H9 (cell line): ENCODE measurements at regions not wholly inside any gene's neighbourhood (a gene's known extent, or its start where the extent isn't known, plus 50 kb on each side); places are given as distances from the start of the nearest gene placed in this dataset.

ENCODE experiments used
- DNase-seq: peaks from one replicate; pipeline ENCODE4 v3.0.0-alpha.2; 2017
- H2AFZ ChIP-seq: one replicate; pipeline ENCODE4 v1.6.1; 2013; ENCODE audit warnings: mild to moderate bottlenecking, low read length, control low read depth, moderate library complexity
- H2AK5ac ChIP-seq: 2 replicates; pipeline ENCODE4 v1.6.1; 2013; ENCODE audit warnings: low read length, control low read depth, mixed read lengths; ENCODE audit not compliant: insufficient read length
- H2BK120ac ChIP-seq: one replicate; pipeline ENCODE4 v1.6.1; 2013; ENCODE audit warnings: low read depth, mild to moderate bottlenecking, low read length, control low read depth, inconsistent platforms; ENCODE audit not compliant: poor library complexity, severe bottlenecking
- H2BK12ac ChIP-seq: 2 replicates; pipeline ENCODE4 v1.6.1; 2013; ENCODE audit warnings: low read length, control low read depth, mixed read lengths, low read depth; ENCODE audit not compliant: insufficient read length
- H2BK15ac ChIP-seq: 2 replicates; pipeline ENCODE4 v1.6.1; 2013; ENCODE audit warnings: low read depth, low read length, control low read depth
- H2BK20ac ChIP-seq: one replicate; pipeline ENCODE4 v1.6.1; 2013; ENCODE audit warnings: low read depth, mild to moderate bottlenecking, low read length, control low read depth, inconsistent platforms; ENCODE audit not compliant: poor library complexity, severe bottlenecking
- H2BK5ac ChIP-seq: 2 replicates; pipeline ENCODE4 v1.6.1; 2013; ENCODE audit warnings: low read length, control low read depth, mixed read lengths; ENCODE audit not compliant: insufficient read length
- H3K14ac ChIP-seq: 2 replicates; pipeline ENCODE4 v1.6.1; 2013; ENCODE audit warnings: low read length, control low read depth; ENCODE audit not compliant: insufficient read depth
- H3K18ac ChIP-seq: 2 replicates; pipeline ENCODE4 v1.6.1; 2013; ENCODE audit warnings: low read depth, mild to moderate bottlenecking, mixed read lengths, low read length, control low read depth; ENCODE audit not compliant: insufficient read length
- H3K23ac ChIP-seq: 2 replicates; pipeline ENCODE4 v1.6.1; 2013; ENCODE audit warnings: low read length, control low read depth, mixed read lengths, low read depth; ENCODE audit not compliant: insufficient read length
- H3K23me2 ChIP-seq: 2 replicates; pipeline ENCODE4 v1.6.1; 2013; ENCODE audit warnings: low read depth, mild to moderate bottlenecking, mixed read lengths, low read length, control low read depth; ENCODE audit not compliant: insufficient read length, poor library complexity, severe bottlenecking
- H3K27ac ChIP-seq: 2 replicates; pipeline ENCODE4 v1.5.1; 2013; ENCODE audit warnings: low read length, control low read depth, mixed read lengths, low read depth; ENCODE audit not compliant: insufficient read length
- H3K27me3 ChIP-seq: 2 replicates; pipeline ENCODE4 v1.6.1; 2013; ENCODE audit warnings: low read length, control low read depth, inconsistent platforms; ENCODE audit not compliant: insufficient read depth
- H3K4ac ChIP-seq: 2 replicates; pipeline ENCODE4 v1.6.1; 2013; ENCODE audit warnings: low read depth, mild to moderate bottlenecking, control low read depth, inconsistent platforms, low read length, moderate library complexity
- H3K4me1 ChIP-seq: 2 replicates; pipeline ENCODE4 v1.6.1; 2013; ENCODE audit warnings: low read length, control low read depth, inconsistent platforms; ENCODE audit not compliant: insufficient read depth
- H3K4me2 ChIP-seq: 2 replicates; pipeline ENCODE4 v1.6.1; 2013; ENCODE audit warnings: low read length, control low read depth, mixed read lengths; ENCODE audit not compliant: insufficient read length, insufficient read depth
- H3K56ac ChIP-seq: 2 replicates; pipeline ENCODE4 v1.6.1; 2013; ENCODE audit warnings: low read depth, mild to moderate bottlenecking, mixed read lengths, low read length, control low read depth; ENCODE audit not compliant: insufficient read length
- H3K79me1 ChIP-seq: 2 replicates; pipeline ENCODE4 v1.6.1; 2013; ENCODE audit warnings: low read depth, mild to moderate bottlenecking, moderate library complexity, low read length, control low read depth, inconsistent platforms; ENCODE audit not compliant: insufficient read depth, poor library complexity, severe bottlenecking
- H3K79me2 ChIP-seq: 2 replicates; pipeline ENCODE4 v1.6.1; 2013; ENCODE audit warnings: low read length, control low read depth, inconsistent platforms; ENCODE audit not compliant: insufficient read depth
- H3K9ac ChIP-seq: 2 replicates; pipeline ENCODE4 v1.6.1; 2013; ENCODE audit warnings: low read length, control low read depth, mixed read lengths; ENCODE audit not compliant: insufficient read length; ENCODE audit errors: extremely low read depth
- H3K9me3 ChIP-seq: one replicate; pipeline ENCODE4 v1.6.1; 2013; ENCODE audit warnings: low read depth, low read length, inconsistent platforms; ENCODE audit not compliant: control insufficient read depth
- H3T11ph ChIP-seq: one replicate; pipeline ENCODE4 v1.6.1; 2013; ENCODE audit warnings: mild to moderate bottlenecking, low read length, control low read depth, inconsistent platforms
- H4K20me1 ChIP-seq: one replicate; pipeline ENCODE4 v1.6.1; 2013; ENCODE audit not compliant: control insufficient read depth, insufficient read length, insufficient read depth
- H4K5ac ChIP-seq: 2 replicates; pipeline ENCODE4 v1.6.1; 2013; ENCODE audit warnings: low read depth, mild to moderate bottlenecking, mixed read lengths, low read length, control low read depth; ENCODE audit not compliant: insufficient read length
- H4K8ac ChIP-seq: replicated peaks from 2 replicates; pipeline ENCODE4 v1.6.1; 2013; ENCODE audit warnings: low read length, control low read depth, mixed read lengths, low read depth; ENCODE audit not compliant: insufficient read length
- H4K91ac ChIP-seq: 2 replicates; pipeline ENCODE4 v1.6.1; 2013; ENCODE audit warnings: low read depth, mild to moderate bottlenecking, moderate library complexity, mixed read lengths, low read length, control low read depth; ENCODE audit not compliant: insufficient read length
- H3K27ac Mint-ChIP-seq, 3 experiments: 2 replicates in 2 of 3; 3 replicates in 1 of 3; pipeline ENCODE4 v1.8.0; 2020 to 2021; ENCODE audit warnings: mixed read lengths in 3 of 3, mild to moderate bottlenecking in 1 of 3, moderate library complexity in 1 of 3
- H3K27me3 Mint-ChIP-seq: 2 replicates; pipeline ENCODE4 v1.8.0; 2021; ENCODE audit warnings: low read depth, mild to moderate bottlenecking, moderate library complexity, mixed read lengths
- H3K36me3 Mint-ChIP-seq, 3 experiments: 2 replicates in 2 of 3; 3 replicates in 1 of 3; pipeline ENCODE4 v1.8.0; 2020 to 2021; ENCODE audit warnings: low read depth in 3 of 3, mixed read lengths in 3 of 3; ENCODE audit not compliant: insufficient read depth in 1 of 3
- H3K4me1 Mint-ChIP-seq, 2 experiments: 2 replicates each; pipeline ENCODE4 v1.8.0; 2020; ENCODE audit warnings: mixed read lengths in 2 of 2
- H3K4me3 Mint-ChIP-seq, 2 experiments: 2 replicates in 1 of 2; 3 replicates in 1 of 2; pipeline ENCODE4 v1.8.0; 2020 to 2021; ENCODE audit warnings: mild to moderate bottlenecking in 2 of 2, mixed read lengths in 2 of 2, moderate library complexity in 1 of 2
- H3K9me3 Mint-ChIP-seq, 2 experiments: 2 replicates in 1 of 2; 3 replicates in 1 of 2; pipeline ENCODE4 v1.8.0; 2020; ENCODE audit warnings: mild to moderate bottlenecking in 2 of 2, mixed read lengths in 2 of 2, moderate library complexity in 1 of 2
- TF ChIP-seq, protein P1 (sequence below): fragments of 200-600 bp; sonication (generic); conservative IDR thresholded peaks from 3 replicates; pipeline ENCODE4 v1.8.0; 2021; ENCODE audit warnings: antibody characterized with exemption, mild to moderate bottlenecking

DNA sequence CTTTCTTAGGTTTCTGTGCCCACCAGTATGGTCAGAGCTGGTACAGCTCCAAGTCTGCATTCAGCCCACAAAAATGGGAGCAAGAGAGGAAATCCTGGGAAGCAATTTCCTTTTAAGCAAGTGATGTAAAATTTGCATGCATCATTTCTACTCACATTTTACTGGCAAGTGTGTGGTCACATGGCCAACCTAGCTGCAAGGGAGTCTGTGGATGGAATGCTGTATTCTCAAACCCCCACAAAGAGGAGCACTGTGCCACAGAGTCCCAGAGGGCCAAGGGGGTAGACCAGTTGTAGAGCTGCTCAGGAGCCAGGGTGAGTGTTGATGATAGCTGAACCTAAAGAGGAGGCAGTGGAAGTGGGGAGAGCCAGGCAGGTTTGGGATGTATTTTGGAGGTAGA, 154.3 kb upstream of the SPRY4 start:
- H4K91ac ChIP-seq, result no peak overlapping the region
- Mint-ChIP-seq H3K4me3 (no peak overlapping the region), H3K27me3 (peaks cover 5% of the 10 kb centered on the region; the same call in 1 of the 2 replicates), H3K27ac (no peak overlapping the region; a peak in 2 of 7 replicates), H3K4me1 (peaks cover 21 to 25% of the 10 kb centered on the region in 2 experiments), H3K36me3 (peaks cover 13 to 20% (median 16%) of the 10 kb centered on the region in 3 experiments), H3K9me3 (peaks cover 11 to 19% of the 10 kb centered on the region in 2 experiments)
- H2BK15ac ChIP-seq, result no peak overlapping the region
- no peak overlapping the region for H2BK12ac ChIP-seq
- H2BK20ac ChIP-seq, result no peak overlapping the region
- no peak overlapping the region for H3K56ac ChIP-seq
- no peak overlapping the region for H4K8ac ChIP-seq
- no peak overlapping the region for H2BK120ac ChIP-seq
- peaks cover 6% of the 10 kb centered on the region; the same call in 1 of the 2 replicates for H3K4me1 ChIP-seq
- H3K4me2 ChIP-seq, result no peak overlapping the region
- no peak overlapping the region for H2AFZ ChIP-seq
- no peaks in the 10 kb centered on the region for H3K27me3 ChIP-seq
- no peaks in the 10 kb centered on the region for H3K79me2 ChIP-seq
- TF ChIP-seq, protein P1, sequence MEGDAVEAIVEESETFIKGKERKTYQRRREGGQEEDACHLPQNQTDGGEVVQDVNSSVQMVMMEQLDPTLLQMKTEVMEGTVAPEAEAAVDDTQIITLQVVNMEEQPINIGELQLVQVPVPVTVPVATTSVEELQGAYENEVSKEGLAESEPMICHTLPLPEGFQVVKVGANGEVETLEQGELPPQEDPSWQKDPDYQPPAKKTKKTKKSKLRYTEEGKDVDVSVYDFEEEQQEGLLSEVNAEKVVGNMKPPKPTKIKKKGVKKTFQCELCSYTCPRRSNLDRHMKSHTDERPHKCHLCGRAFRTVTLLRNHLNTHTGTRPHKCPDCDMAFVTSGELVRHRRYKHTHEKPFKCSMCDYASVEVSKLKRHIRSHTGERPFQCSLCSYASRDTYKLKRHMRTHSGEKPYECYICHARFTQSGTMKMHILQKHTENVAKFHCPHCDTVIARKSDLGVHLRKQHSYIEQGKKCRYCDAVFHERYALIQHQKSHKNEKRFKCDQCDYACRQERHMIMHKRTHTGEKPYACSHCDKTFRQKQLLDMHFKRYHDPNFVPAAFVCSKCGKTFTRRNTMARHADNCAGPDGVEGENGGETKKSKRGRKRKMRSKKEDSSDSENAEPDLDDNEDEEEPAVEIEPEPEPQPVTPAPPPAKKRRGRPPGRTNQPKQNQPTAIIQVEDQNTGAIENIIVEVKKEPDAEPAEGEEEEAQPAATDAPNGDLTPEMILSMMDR, result no peak
- H3K14ac ChIP-seq, result no peak overlapping the region
- H3K4ac ChIP-seq, result no peak overlapping the region
- H4K20me1 ChIP-seq, result no peaks in the 10 kb centered on the region
- H3K9me3 ChIP-seq, result peaks cover 10% of the 10 kb centered on the region
- H3K79me1 ChIP-seq, result no peaks in the 10 kb centered on the region
- no peaks in the 10 kb centered on the region for H3K23me2 ChIP-seq
- no peak overlapping the region for H3K9ac ChIP-seq
- no peak for DNase-seq
- H3K27ac ChIP-seq, result no peak overlapping the region
- no peak overlapping the region for H3T11ph ChIP-seq
- H2AK5ac ChIP-seq, result no peak overlapping the region
- no peak overlapping the region for H2BK5ac ChIP-seq
- H4K5ac ChIP-seq, result no peak overlapping the region
- H3K23ac ChIP-seq, result no peak overlapping the region
- no peak overlapping the region for H3K18ac ChIP-seq
